K562 (cell line): ENCODE measurements at regions not wholly inside any gene's neighbourhood (a gene's known extent, or its start where the extent isn't known, plus 50 kb on each side); places are given as distances from the start of the nearest gene placed in this dataset.

Experiments used
- ATAC-seq: fragments of 200-7000 bp; cut with Tn5 transposase; 3 replicates; pipeline ENCODE4 v1.9.1; 2020; ENCODE audit warnings: moderate library complexity
- BruUV-seq: library from RNA; stranded (reverse); fragments of 400-500 nt; replicated peaks from 2 replicates; lab custom pipeline; 2021; lab: Mats Ljungman, UMichigan
- CTCF ChIA-PET: fragments of 300-600 bp; formaldehyde crosslinking; extraction: SDS; loops from one replicate; lab custom pipeline; 2021; ENCODE audit warnings: low intra/inter-chr PET ratio; lab: Yijun Ruan, JAX
- POLR2A ChIA-PET: fragments of 300-600, 350-650 bp; sonication (Branson Sonifier 250); formaldehyde crosslinking; extraction: SDS; loops from one replicate; lab custom pipeline; 2021; ENCODE audit warnings: antibody characterized with exemption, inconsistent platforms; lab: Yijun Ruan, JAX
- DNase-seq, 4 experiments: peaks; one replicate each; pipeline versions ENCODE4 v3.0.0 to v3.0.0-alpha.2; 2011 to 2018; ENCODE audit warnings: low spot score in 3 of 4, mixed read lengths in 3 of 4; ENCODE audit errors: extremely low read depth in 1 of 4
- FAIRE-seq: peaks from 2 replicates; lab custom pipeline; 2011; peaks lifted over from hg19 to GRCh38; lab: Jason Lieb, UNC
- H2AFZ ChIP-seq: 2 replicates; pipeline ENCODE4 v1.6.0; 2011; ENCODE audit warnings: low read depth, low read length, control low read depth, inconsistent platforms
- H3K27ac ChIP-seq: fragments of 200-600 bp; 3 replicates; pipeline ENCODE4 v1.8.0; 2011; ENCODE audit warnings: low read depth, mild to moderate bottlenecking, control low read depth, inconsistent platforms, low read length, moderate library complexity, mixed read lengths; ENCODE audit errors: extremely low read depth
- H3K27me3 ChIP-seq, 2 experiments: fragments of 300-600 bp in 1 of 2; 2 replicates in 1 of 2; 3 replicates in 1 of 2; pipeline versions ENCODE4 v1.6.0 to v1.8.0; 2011; ENCODE audit warnings: inconsistent platforms in 2 of 2, low read length in 2 of 2, mild to moderate bottlenecking in 1 of 2, mixed read lengths in 1 of 2, moderate library complexity in 1 of 2; ENCODE audit not compliant: control insufficient read depth in 2 of 2, insufficient read depth in 2 of 2
- H3K36me3 ChIP-seq: fragments of 300-600 bp; 3 replicates; pipeline ENCODE4 v1.8.0; 2011; ENCODE audit warnings: mild to moderate bottlenecking, low read length, inconsistent platforms; ENCODE audit not compliant: control insufficient read depth, insufficient read depth
- H3K4me1 ChIP-seq, 2 experiments: fragments of 200-600 bp in 1 of 2; replicated peaks in 1 of 2; 2 replicates in 1 of 2; 3 replicates in 1 of 2; pipeline versions ENCODE4 v1.5.1 to v1.8.0; 2011; ENCODE audit warnings: inconsistent platforms in 2 of 2, low read length in 2 of 2, mild to moderate bottlenecking in 1 of 2, mixed read lengths in 1 of 2, moderate library complexity in 1 of 2; ENCODE audit not compliant: control insufficient read depth in 2 of 2, insufficient read depth in 2 of 2
- H3K4me2 ChIP-seq: 2 replicates; pipeline ENCODE4 v1.6.1; 2011; ENCODE audit warnings: low read length, control low read depth, inconsistent platforms, mixed read lengths; ENCODE audit not compliant: insufficient read depth
- H3K4me3 ChIP-seq: fragments of 200-600 bp; sonication (generic), shearing (Covaris generic); 2 replicates; pipeline ENCODE4 v1.5.1; 2016; ENCODE audit warnings: control low read depth, inconsistent platforms
- H3K79me2 ChIP-seq: fragments of 200-600 bp; 3 replicates; pipeline ENCODE4 v1.8.0; 2011; ENCODE audit warnings: low read length, inconsistent platforms; ENCODE audit not compliant: control insufficient read depth, insufficient read depth
- H3K9ac ChIP-seq, 2 experiments: 2 replicates each; pipeline versions ENCODE4 v1.6.0 to v1.6.1; 2011; ENCODE audit warnings: low read depth in 2 of 2, low read length in 2 of 2, control low read depth in 1 of 2, inconsistent platforms in 1 of 2, mild to moderate bottlenecking in 1 of 2, mixed read lengths in 1 of 2; ENCODE audit not compliant: insufficient read depth in 1 of 2
- H3K9me1 ChIP-seq: one replicate; pipeline ENCODE4 v1.6.0; 2011; ENCODE audit warnings: inconsistent platforms, mild to moderate bottlenecking, low read length, moderate library complexity; ENCODE audit not compliant: control insufficient read depth, insufficient read depth
- H3K9me3 ChIP-seq: replicated peaks from 2 replicates; pipeline ENCODE4 v1.5.1; 2011; ENCODE audit warnings: low read depth, low read length, inconsistent platforms; ENCODE audit not compliant: control insufficient read depth, insufficient read depth
- H4K20me1 ChIP-seq: replicated peaks from 2 replicates; pipeline ENCODE4 v1.6.1; 2011; ENCODE audit warnings: low read length, inconsistent platforms, mixed read lengths; ENCODE audit not compliant: control insufficient read depth, insufficient read depth
- NFIC ChIP-seq: fragments of 450-650 bp; IDR thresholded peaks from 2 replicates; pipeline ENCODE4 v1.6.1; 2017; ENCODE audit warnings: mild to moderate bottlenecking, inconsistent platforms
- RREB1 ChIP-seq: fragments of 250-450 bp; sonication (Bioruptor Pico); IDR thresholded peaks from 2 replicates; pipeline ENCODE4 v1.4.0; 2020
- SIRT6 ChIP-seq: IDR thresholded peaks from one replicate; pipeline ENCODE4 v1.6.1; 2012; ENCODE audit warnings: low read depth, mild to moderate bottlenecking, control low read depth, inconsistent platforms, low read length, moderate library complexity
- TGIF2 ChIP-seq: sonication (generic); formaldehyde crosslinking; IDR thresholded peaks from 2 replicates; pipeline ENCODE4 v1.8.1; 2022; ENCODE audit warnings: mild to moderate bottlenecking, missing genetic modification reagents, moderate library complexity
- ZNF224 ChIP-seq: sonication (generic); formaldehyde crosslinking; IDR thresholded peaks from 2 replicates; pipeline ENCODE4 v1.8.0; 2022; ENCODE audit warnings: mild to moderate bottlenecking, missing genetic modification reagents
- ZNF583 ChIP-seq: fragments of 250-450 bp; sonication (Bioruptor Pico); IDR thresholded peaks from 2 replicates; pipeline ENCODE4 v1.4.0; 2020
- WGBS: fragments of 100-300 bp; shearing (Covaris generic); methylation state at CpG from one replicate; pipeline ENCODE4 v1.1.6; 2016; ENCODE audit warnings: low coverage, mixed read lengths; ENCODE audit not compliant: insufficient coverage; ENCODE audit errors: missing lambda C conversion rate; 5-methylcytosine and 5-hydroxymethylcytosine counted together
- in situ Hi-C: fragments of 300-500 bp; cut with MboI; formaldehyde crosslinking; loops from 4 replicates; pipeline ENCODE4 v1.15.0; 2018; ENCODE audit warnings: inconsistent platforms, mixed read lengths
- intact Hi-C: fragments of 100-400 bp; cut with micrococcal nuclease; formaldehyde crosslinking; loops from 2 replicates; pipeline ENCODE4 v1.14.2; 2022

GRCh38 chr2:210915912-210916311, 359.5 kb downstream of the CPS1 start:
- Histone ChIP-seq H3K27me3 (no peaks in the 10 kb centered on the region), H3K9me3 (no peaks in the 10 kb centered on the region), H3K9ac (no peak overlapping the region), H3K79me2 (no peaks in the 10 kb centered on the region), H3K4me3 (no peak overlapping the region), H3K36me3 (no peaks in the 10 kb centered on the region), H3K4me1 (no peaks in the 10 kb centered on the region), H3K27ac (no peak overlapping the region), H3K4me2 (no peak overlapping the region), H2AFZ (no peak overlapping the region), H4K20me1 (no peaks in the 10 kb centered on the region), H3K9me1 (no peaks in the 10 kb centered on the region)
- ChIA-PET POLR2A (no interaction called here), CTCF (no interaction called here)
- 0% methylated on average over 1 of the region's 1 CpG for WGBS
- BruUV-seq, result no TSS peak
- no peak for FAIRE-seq
- DNase-seq, result no peak
- ATAC-seq, result no peak
- in situ Hi-C loops (no loop called here), intact Hi-C loops (no loop called here)
- TF ChIP-seq ZNF583 (no peak), ZNF224 (no peak), RREB1 (CRISPR knock-in tag) (no peak), TGIF2 (no peak), NFIC (no peak), SIRT6 (no peak)
